SK-N-MC (cell line): ENCODE measurements at regions not wholly inside any gene's neighbourhood (a gene's known extent, or its start where the extent isn't known, plus 50 kb on each side); places are given as distances from the start of the nearest gene placed in this dataset.
A peak's percentile ranks its signal among the peaks of the same experiment; 100 is the strongest.
"Not testable (repeated sequence)": the region's sequence is repeated elsewhere in the genome, so short reads cannot be mapped to it uniquely, and the experiment has no call there.

Source experiments
- DNase-seq: peaks from one replicate; pipeline ENCODE4 v3.0.0-alpha.2; 2011; ENCODE audit warnings: low read depth, low spot score
- H3K27ac ChIP-seq: fragments of 200-600 bp; sonication (generic); 2 replicates; pipeline ENCODE4 v1.5.1; 2016; ENCODE audit warnings: mixed run types
- H3K36me3 ChIP-seq: fragments of 200-600 bp; sonication (generic); 2 replicates; pipeline ENCODE4 v1.6.1; 2017; ENCODE audit warnings: antibody characterized with exemption, low read length, mixed read lengths; ENCODE audit not compliant: insufficient read depth
- H3K4me3 ChIP-seq: fragments of 200-600 bp; sonication (generic); 2 replicates; pipeline ENCODE4 v1.5.1; 2016
- H3K9ac ChIP-seq: fragments of 200-600 bp; sonication (generic); 2 replicates; pipeline ENCODE4 v1.8.0; 2017; ENCODE audit warnings: mixed run types, mixed read lengths; ENCODE audit not compliant: insufficient read length
- H3K9me3 ChIP-seq: fragments of 200-600 bp; sonication (generic); 2 replicates; pipeline ENCODE4 v1.6.1; 2017; ENCODE audit warnings: low read depth, mild to moderate bottlenecking, antibody characterized with exemption, low read length, moderate library complexity, mixed read lengths
- EZH2 ChIP-seq: fragments of 200-600 bp; sonication (generic); IDR thresholded peaks from one replicate; pipeline ENCODE4 v1.6.1; 2017; ENCODE audit warnings: antibody characterized with exemption
- FOXP2 ChIP-seq: optimal IDR thresholded peaks from 2 replicates; pipeline ENCODE3; 2011; ENCODE audit warnings: mild to moderate bottlenecking, moderate library complexity; ENCODE audit not compliant: insufficient read depth; ENCODE audit errors: extremely low read length, control extremely low read depth
- POLR2AphosphoS5 ChIP-seq: IDR thresholded peaks from 2 replicates; pipeline ENCODE4 v1.6.1; 2012; ENCODE audit warnings: mild to moderate bottlenecking, low read depth, low read length, borderline replicate concordance

GRCh38 chr7:35968140-35968940 is 167.5 kb downstream of the SEPTIN7 start:
- DNase-seq: no peak
- Histone ChIP-seq H3K4me3 (no peak overlapping the region), H3K9ac (no peak overlapping the region), H3K9me3 (no peaks in the 10 kb centered on the region), H3K27ac (no peak overlapping the region), H3K36me3 (no peaks in the 10 kb centered on the region)
- TF ChIP-seq POLR2AphosphoS5 (no peak), EZH2 (no peak), FOXP2 (no peak)

GRCh38 chr7:35969066-35969465 is 168.2 kb downstream of the SEPTIN7 start:
- DNase-seq: no peak
- H3K9me3 ChIP-seq: no peaks in the 10 kb centered on the region
- H3K27ac ChIP-seq: no peak overlapping the region
- H3K4me3 ChIP-seq: no peak overlapping the region
- H3K9ac ChIP-seq: no peak overlapping the region
- no peaks in the 10 kb centered on the region for H3K36me3 ChIP-seq
- TF ChIP-seq EZH2 (no peak), POLR2AphosphoS5 (no peak), FOXP2 (no peak)

- no peaks in the 10 kb centered on the region for H3K36me3 ChIP-seq
- no peak overlapping the region for H3K4me3 ChIP-seq
- H3K9me3 ChIP-seq: no peaks in the 10 kb centered on the region
- no peak for TF ChIP-seq EZH2
- no peak for TF ChIP-seq FOXP2
- TF ChIP-seq POLR2AphosphoS5: no peak
- H3K27ac ChIP-seq: no peak overlapping the region
- no peak for DNase-seq
- H3K9ac ChIP-seq: no peak overlapping the region
These were observed 169.6 kb downstream of the SEPTIN7 start for GRCh38 chr7:35970458-35970857.

- TF ChIP-seq FOXP2: no peak
- TF ChIP-seq EZH2: no peak
- TF ChIP-seq POLR2AphosphoS5: no peak
- H3K36me3 ChIP-seq: no peaks in the 10 kb centered on the region
- H3K27ac ChIP-seq: no peak overlapping the region
- H3K9me3 ChIP-seq: no peaks in the 10 kb centered on the region
- H3K4me3 ChIP-seq: no peak overlapping the region
- no peak overlapping the region for H3K9ac ChIP-seq
- no peak for DNase-seq
These were observed 170.5 kb downstream of the SEPTIN7 start for GRCh38 chr7:35971133-35971891.

- H3K9ac ChIP-seq: no peak overlapping the region
- H3K36me3 ChIP-seq: no peaks in the 10 kb centered on the region
- H3K4me3 ChIP-seq: no peak overlapping the region
- no peaks in the 10 kb centered on the region for H3K9me3 ChIP-seq
- no peak for TF ChIP-seq POLR2AphosphoS5
- TF ChIP-seq FOXP2: no peak
- no peak for TF ChIP-seq EZH2
- peak; percentile 83 for DNase-seq
- no peak overlapping the region for H3K27ac ChIP-seq
These were observed 175.1 kb downstream of the SEPTIN7 start for GRCh38 chr7:35975851-35976454.

- H3K9me3 ChIP-seq, H3K27ac ChIP-seq, H3K9ac ChIP-seq, H3K4me3 ChIP-seq, H3K36me3 ChIP-seq, DNase-seq: not testable (repeated sequence)
These were observed 174.0 kb upstream of the EEPD1 start for GRCh38 chr7:35978816-35979640.

GRCh38 chr7:35982600-35982999 is 170.5 kb upstream of the EEPD1 start:
- DNase-seq: no peak
- TF ChIP-seq FOXP2 (no peak), EZH2 (no peak), POLR2AphosphoS5 (no peak)
- Histone ChIP-seq H3K9ac (no peak overlapping the region), H3K36me3 (no peaks in the 10 kb centered on the region), H3K4me3 (no peak overlapping the region), H3K27ac (no peak overlapping the region), H3K9me3 (no peaks in the 10 kb centered on the region)

- no peak overlapping the region for H3K4me3 ChIP-seq
- no peaks in the 10 kb centered on the region for H3K9me3 ChIP-seq
- no peaks in the 10 kb centered on the region for H3K36me3 ChIP-seq
- no peak overlapping the region for H3K27ac ChIP-seq
- H3K9ac ChIP-seq: no peak overlapping the region
- TF ChIP-seq EZH2: no peak
- TF ChIP-seq POLR2AphosphoS5: no peak
- no peak for TF ChIP-seq FOXP2
- DNase-seq: no peak
These were observed 169.4 kb upstream of the EEPD1 start for GRCh38 chr7:35983626-35984025.
